Aorta (tissue), 5 donors: ENCODE measurements at regions not wholly inside any gene's neighbourhood (a gene's known extent, or its start where the extent isn't known, plus 50 kb on each side); places are given as distances from the start of the nearest gene placed in this dataset.
"Not testable (repeated sequence)": the region's sequence is repeated elsewhere in the genome, so short reads cannot be mapped to it uniquely, and the experiment has no call there.

Experiments used
- ATAC-seq: fragments of 200-7000 bp; cut with Tn5 transposase; one replicate; pipeline ENCODE4 v1.9.1; 2022; ENCODE audit warnings: moderate library complexity; ENCODE audit not compliant: low FRiP score
- DNase-seq, 2 donors: peaks; one replicate each; pipeline ENCODE4 v3.0.0-alpha.2; 2020
- H3K27ac ChIP-seq, 2 donors: one replicate each; pipeline ENCODE4 v1.5.1; 2013; ENCODE audit warnings: low read length in 2 of 2, mild to moderate bottlenecking in 2 of 2, moderate library complexity in 2 of 2, control low read depth in 1 of 2, inconsistent platforms in 1 of 2, low read depth in 1 of 2
- H3K27me3 ChIP-seq, 2 donors: one replicate each; pipeline ENCODE4 v1.6.1; 2013; ENCODE audit warnings: control low read depth in 1 of 2, low read length in 1 of 2, mild to moderate bottlenecking in 1 of 2, moderate library complexity in 1 of 2; ENCODE audit not compliant: insufficient read depth in 2 of 2, control insufficient read depth in 1 of 2
- H3K36me3 ChIP-seq, 2 donors: one replicate each; pipeline ENCODE4 v1.6.1; 2013; ENCODE audit warnings: control low read depth in 1 of 2, low read length in 1 of 2, mild to moderate bottlenecking in 1 of 2; ENCODE audit not compliant: insufficient read depth in 2 of 2, control insufficient read depth in 1 of 2
- H3K4me1 ChIP-seq, 2 donors: one replicate each; pipeline ENCODE4 v1.6.1; 2013; ENCODE audit warnings: low read length in 2 of 2, control low read depth in 1 of 2, mild to moderate bottlenecking in 1 of 2, moderate library complexity in 1 of 2; ENCODE audit not compliant: insufficient read depth in 2 of 2, control insufficient read depth in 1 of 2
- H3K4me3 ChIP-seq, 2 donors: one replicate each; pipeline ENCODE4 v1.5.1; 2013; ENCODE audit warnings: low read length in 2 of 2, control low read depth in 1 of 2, mild to moderate bottlenecking in 1 of 2
- H3K9me3 ChIP-seq: one replicate; pipeline ENCODE4 v1.6.1; 2013; ENCODE audit warnings: mild to moderate bottlenecking, low read length; ENCODE audit not compliant: control insufficient read depth
- WGBS, 2 donors: extraction: QIAGEN DNeasy Blood & Tissue Kit; methylation state at CpG; one replicate each; pipeline ENCODE4 v1.1.7; 2013; 5-methylcytosine and 5-hydroxymethylcytosine counted together
- intact Hi-C, 2 donors: fragments of 100-400 bp; cut with DNase I; formaldehyde crosslinking; loops; one replicate each; pipeline versions ENCODE4 v1.14.2 to v1.15.0; 2022
- donor health status: healthy with polysubstance abuse.
- donor health status: Bipolar disorder and iron deficiency.
- donor health status: DM: no; HTN: no; CAD: no.
- donor health status: DM: no; HTN: no; CAD: no.
- donor health status: DM: yes; HTN: yes; CAD: no.

- Histone ChIP-seq H3K27ac (no peak overlapping the region), H3K27me3 (no peaks in the 10 kb centered on the region), H3K9me3 (no peaks in the 10 kb centered on the region), H3K36me3 (no peaks in the 10 kb centered on the region), H3K4me1 (no peaks in the 10 kb centered on the region), H3K4me3 (no peak overlapping the region)
- intact Hi-C loops: no loop called here
- DNase-seq (no peak), ATAC-seq (no peak)
- 76 to 77% methylated on average over 2 of the region's 2 CpGs for WGBS, 2 donors
Measured at GRCh38 chr20:16819483-16819882, 71.3 kb downstream of the OTOR start.

GRCh38 chr20:16821211-16822089 is 73.3 kb downstream of the OTOR start:
- intact Hi-C loops: loop anchor here in 1 of 2 donors (2.0 kb wide), 1 partner anchor 49 kb away; no protein-coding TSS in a partner anchor
- H3K4me3 ChIP-seq: no peak overlapping the region
- H3K27me3 ChIP-seq: no peaks in the 10 kb centered on the region
- no peaks in the 10 kb centered on the region for H3K4me1 ChIP-seq
- H3K36me3 ChIP-seq: no peaks in the 10 kb centered on the region
- no peak overlapping the region for H3K27ac ChIP-seq
- 41 to 43% methylated on average over 10 of the region's 10 CpGs for WGBS, 2 donors
- no peak for DNase-seq
- no peaks in the 10 kb centered on the region for H3K9me3 ChIP-seq
- ATAC-seq: peak; percentile 33

GRCh38 chr20:16824664-16825063 is 76.5 kb downstream of the OTOR start:
- DNase-seq (no peak), ATAC-seq (no peak)
- Histone ChIP-seq H3K27me3 (no peaks in the 10 kb centered on the region), H3K36me3 (no peaks in the 10 kb centered on the region), H3K4me1 (no peaks in the 10 kb centered on the region), H3K9me3 (no peaks in the 10 kb centered on the region), H3K27ac (no peak overlapping the region), H3K4me3 (no peak overlapping the region)
- 67 to 70% methylated on average over 1 of the region's 1 CpG for WGBS, 2 donors
- intact Hi-C loops: no loop called here

- no peaks in the 10 kb centered on the region for H3K4me1 ChIP-seq
- H3K27me3 ChIP-seq: no peaks in the 10 kb centered on the region
- no peak overlapping the region for H3K27ac ChIP-seq
- DNase-seq: no peak
- WGBS, 2 donors: 62 to 64% methylated on average over 4 of the region's 4 CpGs
- no peaks in the 10 kb centered on the region for H3K9me3 ChIP-seq
- H3K4me3 ChIP-seq: no peak overlapping the region
- no peak for ATAC-seq
- intact Hi-C loops: no loop called here
- no peaks in the 10 kb centered on the region for H3K36me3 ChIP-seq
Measured at GRCh38 chr20:16828666-16829305, 80.6 kb downstream of the OTOR start.

GRCh38 chr20:16835690-16836089 is 87.5 kb downstream of the OTOR start:
- DNase-seq, H3K4me1 ChIP-seq, intact Hi-C loops, H3K36me3 ChIP-seq, H3K27ac ChIP-seq, H3K9me3 ChIP-seq, H3K27me3 ChIP-seq, H3K4me3 ChIP-seq, ATAC-seq: not testable (repeated sequence)

- Histone ChIP-seq H3K36me3 (no peaks in the 10 kb centered on the region), H3K9me3 (peaks cover 1% of the 10 kb centered on the region), H3K27ac (no peak overlapping the region), H3K27me3 (no peaks in the 10 kb centered on the region), H3K4me1 (no peaks in the 10 kb centered on the region), H3K4me3 (no peak overlapping the region)
- intact Hi-C loops: no loop called here
- ATAC-seq (no peak), DNase-seq (no peak)
- 60 to 74% methylated on average over 2 of the region's 2 CpGs for WGBS, 2 donors
Measured at GRCh38 chr20:16842486-16843120, 94.4 kb downstream of the OTOR start.

GRCh38 chr20:16844406-16844805 is 96.2 kb downstream of the OTOR start:
- WGBS, 2 donors: 88 to 97% methylated on average over 1 of the region's 1 CpG
- Histone ChIP-seq H3K4me1 (no peaks in the 10 kb centered on the region), H3K9me3 (peaks cover 1% of the 10 kb centered on the region), H3K4me3 (no peak overlapping the region), H3K27ac (no peak overlapping the region), H3K36me3 (no peaks in the 10 kb centered on the region), H3K27me3 (no peaks in the 10 kb centered on the region)
- intact Hi-C loops: no loop called here
- no peak for DNase-seq
- no peak for ATAC-seq

GRCh38 chr20:16846006-16846405 is 97.8 kb downstream of the OTOR start:
- H3K27ac ChIP-seq: no peak overlapping the region
- peaks cover 1% of the 10 kb centered on the region for H3K9me3 ChIP-seq
- no peaks in the 10 kb centered on the region for H3K27me3 ChIP-seq
- no peaks in the 10 kb centered on the region for H3K36me3 ChIP-seq
- no peaks in the 10 kb centered on the region for H3K4me1 ChIP-seq
- no peak overlapping the region for H3K4me3 ChIP-seq
- DNase-seq (no peak), ATAC-seq (no peak)
- intact Hi-C loops: no loop called here
- 40 to 48% methylated on average over 1 of the region's 1 CpG for WGBS, 2 donors
